ENCODE measurements at regions not wholly inside any gene's neighbourhood (a gene's known extent, or its start where the extent isn't known, plus 50 kb on each side); places are given as distances from the start of the nearest gene placed in this dataset.
"Not testable (repeated sequence)": the region's sequence is repeated elsewhere in the genome, so short reads cannot be mapped to it uniquely, and the experiment has no call there.

- not testable (repeated sequence) for ATAC-seq
These were observed 144.9 kb upstream of the APOOL start for GRCh38 chrX:84858771-84859170.

GRCh38 chrX:84865113-84865512, 138.6 kb upstream of the APOOL start:
- DNase-seq, result no peak
- no peak for ATAC-seq

More at GRCh38 chrX:84858771-84859170, 144.9 kb upstream of the APOOL start:
- not testable (repeated sequence) for DNase-seq

GRCh38 chrX:84870281-84870680, 133.4 kb upstream of the APOOL start:
- not testable (repeated sequence) for DNase-seq, ATAC-seq

GRCh38 chrX:84872160-84872771, 131.4 kb upstream of the APOOL start:
- not testable (repeated sequence) for DNase-seq, ATAC-seq

GRCh38 chrX:84873176-84873575, 130.5 kb upstream of the APOOL start:
- DNase-seq (no peak), ATAC-seq (no peak)

- ATAC-seq, result no peak
These were observed 126.8 kb upstream of the APOOL start for GRCh38 chrX:84876876-84877275.

GRCh38 chrX:84893897-84894296, 109.8 kb upstream of the APOOL start:
- DNase-seq, result no peak
- ATAC-seq, result no peak

More at GRCh38 chrX:84876876-84877275, 126.8 kb upstream of the APOOL start:
- DNase-seq, result no peak

- ATAC-seq, result no peak
- no peak for DNase-seq
These were observed 96.2 kb upstream of the APOOL start for GRCh38 chrX:84907324-84907968.

- DNase-seq, result no peak
- ATAC-seq, result no peak
These were observed 94.5 kb upstream of the APOOL start for GRCh38 chrX:84909151-84909550.

GRCh38 chrX:84924624-84925023, 79.1 kb upstream of the APOOL start:
- DNase-seq (no peak), ATAC-seq (no peak)

- ATAC-seq (no peak), DNase-seq (no peak)
These were observed 70.9 kb upstream of the APOOL start for GRCh38 chrX:84932814-84933213.

- no peak for ATAC-seq
- DNase-seq, result no peak
These were observed 69.6 kb upstream of the APOOL start for GRCh38 chrX:84933956-84934556.

Data from stimulated activated naive CD8-positive, alpha-beta T cell treated with anti-CD3 and anti-CD28 coated beads, Interleukin-15, Interleukin-2, amounts not matched to agents 100 U/mL and 50 U/mL, for 24 hours (primary cell).